OCI-LY7 (cell line): ENCODE measurements at regions not wholly inside any gene's neighbourhood (a gene's known extent, or its start where the extent isn't known, plus 50 kb on each side); places are given as distances from the start of the nearest gene placed in this dataset.

Source experiments
- BruUV-seq: library from RNA; stranded (reverse); fragments of 400-500 nt; replicated peaks from 2 replicates; lab custom pipeline; 2021; lab: Mats Ljungman, UMichigan
- CTCF ChIA-PET: fragments of 300-600 bp; sonication (Branson Sonifier 250); formaldehyde crosslinking; loops from one replicate; lab custom pipeline; 2022; ENCODE audit warnings: antibody characterized with exemption; ENCODE audit not compliant: unreplicated experiment; lab: Charles Lee
- POLR2A ChIA-PET: fragments of 300-600 bp; sonication (Branson Sonifier 250); formaldehyde crosslinking; loops from one replicate; lab custom pipeline; 2022; ENCODE audit warnings: antibody characterized with exemption; lab: Charles Lee
- DNase-seq: peaks from one replicate; pipeline ENCODE4 v3.0.0-alpha.2; 2015; ENCODE audit warnings: low spot score
- H2AFZ ChIP-seq: fragments of 200-600 bp; sonication (generic), shearing (Covaris generic); 2 replicates; pipeline ENCODE4 v1.6.1; 2014; ENCODE audit warnings: mild to moderate bottlenecking, antibody characterized with exemption, low read length, moderate library complexity
- H3K27ac ChIP-seq: fragments of 200-600 bp; sonication (generic); 2 replicates; pipeline ENCODE4 v1.5.1; 2014; ENCODE audit warnings: mixed run types, low read depth, mild to moderate bottlenecking, moderate library complexity, low read length, inconsistent platforms; ENCODE audit not compliant: poor library complexity, severe bottlenecking
- H3K36me3 ChIP-seq: fragments of 200-600 bp; sonication (generic); 2 replicates; pipeline ENCODE4 v1.6.1; 2014; ENCODE audit warnings: mild to moderate bottlenecking, antibody characterized with exemption, low read length, moderate library complexity, mixed read lengths; ENCODE audit not compliant: insufficient read depth
- H3K4me1 ChIP-seq: fragments of 200-600 bp; sonication (generic); 2 replicates; pipeline ENCODE4 v1.5.1; 2014; ENCODE audit warnings: mild to moderate bottlenecking, low read length; ENCODE audit not compliant: insufficient read depth, poor library complexity, severe bottlenecking
- H3K4me2 ChIP-seq: fragments of 200-600 bp; sonication (generic); 2 replicates; pipeline ENCODE4 v1.6.1; 2014; ENCODE audit warnings: mild to moderate bottlenecking, low read length
- H3K4me3 ChIP-seq: fragments of 200-600 bp; sonication (generic); 2 replicates; pipeline ENCODE4 v1.5.1; 2014; ENCODE audit warnings: mild to moderate bottlenecking, low read depth, low read length; ENCODE audit not compliant: poor library complexity, severe bottlenecking
- H3K79me2 ChIP-seq: fragments of 200-600 bp; sonication (generic); 2 replicates; pipeline ENCODE4 v1.6.1; 2016; ENCODE audit warnings: low read depth, mild to moderate bottlenecking, low read length, moderate library complexity, mixed read lengths; ENCODE audit not compliant: insufficient read depth
- H3K9me2 ChIP-seq: fragments of 200-600 bp; sonication (generic); 2 replicates; pipeline ENCODE4 v1.6.1; 2016; ENCODE audit warnings: mild to moderate bottlenecking, low read length, mixed read lengths; ENCODE audit not compliant: insufficient read depth
- H3K9me3 ChIP-seq: fragments of 200-600 bp; sonication (generic); 2 replicates; pipeline ENCODE4 v1.6.1; 2014; ENCODE audit warnings: mild to moderate bottlenecking, mixed run types, low read length, mixed read lengths
- H4K20me1 ChIP-seq: fragments of 200-600 bp; sonication (generic); 2 replicates; pipeline ENCODE4 v1.6.1; 2014; ENCODE audit warnings: mild to moderate bottlenecking, antibody characterized with exemption, low read length, moderate library complexity, mixed read lengths; ENCODE audit not compliant: insufficient read depth
- EZH2phosphoT487 ChIP-seq: fragments of 200-600 bp; sonication (generic); IDR thresholded peaks from 2 replicates; pipeline ENCODE4 v1.6.1; 2018; ENCODE audit warnings: low read depth, borderline replicate concordance, mild to moderate bottlenecking, mixed run types, antibody characterized with exemption, low read length, moderate library complexity, mixed read lengths
- intact Hi-C: fragments of 100-400 bp; cut with micrococcal nuclease; formaldehyde crosslinking; loops from one replicate; pipeline ENCODE4 v1.10.0; 2022; ENCODE audit not compliant: unreplicated experiment
- TF ChIP-seq, protein P1 (sequence below): fragments of 200-600 bp; sonication (generic); conservative IDR thresholded peaks from 2 replicates; pipeline ENCODE4 v1.5.1; 2014; ENCODE audit warnings: mild to moderate bottlenecking, antibody characterized with exemption, low read length, moderate library complexity, mixed read lengths

GRCh38 chr6:113354204-113354895 lies 502.8 kb upstream of the MARCKS start:
- Histone ChIP-seq H3K79me2 (no peaks in the 10 kb centered on the region), H3K4me3 (no peak overlapping the region), H3K9me3 (no peaks in the 10 kb centered on the region), H3K27ac (no peak overlapping the region), H3K4me2 (no peak overlapping the region), H2AFZ (no peak overlapping the region), H3K9me2 (no peaks in the 10 kb centered on the region), H3K36me3 (no peaks in the 10 kb centered on the region), H3K4me1 (no peaks in the 10 kb centered on the region), H4K20me1 (no peaks in the 10 kb centered on the region)
- intact Hi-C loops, result no loop called here
- POLR2A ChIA-PET, result no interaction called here
- DNase-seq, result no peak
- CTCF ChIA-PET, result no interaction called here
- TF ChIP-seq EZH2phosphoT487, result no peak
- TF ChIP-seq, protein P1, sequence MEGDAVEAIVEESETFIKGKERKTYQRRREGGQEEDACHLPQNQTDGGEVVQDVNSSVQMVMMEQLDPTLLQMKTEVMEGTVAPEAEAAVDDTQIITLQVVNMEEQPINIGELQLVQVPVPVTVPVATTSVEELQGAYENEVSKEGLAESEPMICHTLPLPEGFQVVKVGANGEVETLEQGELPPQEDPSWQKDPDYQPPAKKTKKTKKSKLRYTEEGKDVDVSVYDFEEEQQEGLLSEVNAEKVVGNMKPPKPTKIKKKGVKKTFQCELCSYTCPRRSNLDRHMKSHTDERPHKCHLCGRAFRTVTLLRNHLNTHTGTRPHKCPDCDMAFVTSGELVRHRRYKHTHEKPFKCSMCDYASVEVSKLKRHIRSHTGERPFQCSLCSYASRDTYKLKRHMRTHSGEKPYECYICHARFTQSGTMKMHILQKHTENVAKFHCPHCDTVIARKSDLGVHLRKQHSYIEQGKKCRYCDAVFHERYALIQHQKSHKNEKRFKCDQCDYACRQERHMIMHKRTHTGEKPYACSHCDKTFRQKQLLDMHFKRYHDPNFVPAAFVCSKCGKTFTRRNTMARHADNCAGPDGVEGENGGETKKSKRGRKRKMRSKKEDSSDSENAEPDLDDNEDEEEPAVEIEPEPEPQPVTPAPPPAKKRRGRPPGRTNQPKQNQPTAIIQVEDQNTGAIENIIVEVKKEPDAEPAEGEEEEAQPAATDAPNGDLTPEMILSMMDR, result no peak
- BruUV-seq, result no TSS peak

DNA sequence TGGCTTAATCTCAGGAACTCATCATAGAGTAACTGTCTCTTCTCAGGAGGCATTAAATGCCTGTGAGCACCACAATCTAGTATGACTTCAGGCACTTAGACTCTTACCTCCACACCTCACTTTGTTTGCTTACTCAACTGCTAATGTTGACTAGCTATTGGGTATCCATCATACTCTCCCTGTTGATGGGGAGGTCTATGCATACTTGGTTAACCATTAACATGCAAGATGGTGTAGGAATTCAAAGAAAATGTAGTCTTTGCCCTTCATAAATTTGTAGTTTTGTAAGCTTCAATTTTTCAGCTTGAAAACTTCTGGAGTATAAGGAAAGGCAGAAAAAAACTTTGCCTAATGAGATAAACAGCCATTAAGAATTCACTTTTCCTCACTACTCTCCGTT lies 501.0 kb upstream of the MARCKS start:
- POLR2A ChIA-PET, result no interaction called here
- CTCF ChIA-PET, result no interaction called here
- no peak for DNase-seq
- intact Hi-C loops, result no loop called here
- H3K36me3 ChIP-seq, result no peaks in the 10 kb centered on the region
- no peak overlapping the region for H3K4me3 ChIP-seq
- no peak overlapping the region for H3K4me2 ChIP-seq
- H3K27ac ChIP-seq, result no peak overlapping the region
- no peaks in the 10 kb centered on the region for H4K20me1 ChIP-seq
- BruUV-seq, result no TSS peak
- H3K4me1 ChIP-seq, result no peaks in the 10 kb centered on the region
- TF ChIP-seq, protein P1, result no peak
- no peak for TF ChIP-seq EZH2phosphoT487
- no peak overlapping the region for H2AFZ ChIP-seq
- H3K9me3 ChIP-seq, result no peaks in the 10 kb centered on the region
- H3K9me2 ChIP-seq, result no peaks in the 10 kb centered on the region
- no peaks in the 10 kb centered on the region for H3K79me2 ChIP-seq

DNA sequence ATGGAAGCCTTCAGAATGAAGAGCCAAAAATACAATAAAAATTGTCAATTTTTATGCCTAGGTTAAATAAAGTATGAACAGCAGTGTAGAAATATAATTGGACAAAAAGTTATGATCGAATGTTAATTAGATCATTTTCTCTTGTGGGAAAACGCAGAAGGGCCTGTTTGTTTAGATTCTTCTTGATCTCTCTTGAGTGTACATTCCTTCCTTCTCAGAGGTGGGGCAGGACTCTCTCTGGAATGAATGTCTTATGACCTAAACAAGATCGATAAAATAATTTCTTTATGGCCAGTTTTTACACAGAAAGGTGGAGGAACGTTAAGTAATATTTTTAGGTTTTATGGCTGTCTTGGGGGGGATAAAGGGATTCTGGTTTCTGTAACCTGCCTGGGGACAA lies 500.1 kb upstream of the MARCKS start:
- no peaks in the 10 kb centered on the region for H3K4me1 ChIP-seq
- no peaks in the 10 kb centered on the region for H3K36me3 ChIP-seq
- no peak overlapping the region for H3K27ac ChIP-seq
- DNase-seq, result no peak
- H3K79me2 ChIP-seq, result no peaks in the 10 kb centered on the region
- no peaks in the 10 kb centered on the region for H3K9me3 ChIP-seq
- CTCF ChIA-PET, result no interaction called here
- no peak for TF ChIP-seq EZH2phosphoT487
- TF ChIP-seq, protein P1, result no peak
- no peaks in the 10 kb centered on the region for H4K20me1 ChIP-seq
- no TSS peak for BruUV-seq
- intact Hi-C loops, result no loop called here
- H2AFZ ChIP-seq, result no peak overlapping the region
- no peak overlapping the region for H3K4me3 ChIP-seq
- POLR2A ChIA-PET, result no interaction called here
- no peaks in the 10 kb centered on the region for H3K9me2 ChIP-seq
- H3K4me2 ChIP-seq, result no peak overlapping the region
